ENCODE measurements at regions not wholly inside any gene's neighbourhood (a gene's known extent, or its start where the extent isn't known, plus 50 kb on each side); places are given as distances from the start of the nearest gene placed in this dataset.

DNA sequence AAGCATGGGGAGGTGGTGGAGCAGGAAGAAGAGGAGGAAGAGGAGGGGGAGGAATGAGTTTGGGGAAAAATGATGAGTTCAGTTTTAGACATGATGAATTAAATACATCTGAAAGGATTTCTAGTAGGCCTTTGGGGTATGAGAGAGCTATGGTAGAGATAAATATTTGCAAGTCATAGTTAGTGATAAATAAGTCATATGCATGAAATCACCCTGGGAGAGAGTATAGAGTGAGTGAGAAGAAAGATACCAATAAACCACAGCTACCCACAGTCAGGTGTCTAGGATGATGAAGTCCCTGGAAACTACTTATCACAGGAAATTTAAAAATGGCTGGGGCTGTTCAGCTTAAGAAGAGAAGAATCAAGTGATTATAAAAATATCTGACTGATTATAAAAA lies 240.5 kb downstream of the RDH14 start:
- TF ChIP-seq TAF1 (IDR thresholded peaks at IDR 0.05; ENCODE audit: borderline replicate concordance, low read depth, low read length): no peak
- no peak for TF ChIP-seq POLR2A (IDR thresholded peaks at IDR 0.05; ENCODE audit: low read depth, low read length)
- TF ChIP-seq POLR2AphosphoS5 (IDR thresholded peaks at IDR 0.05; ENCODE audit: low read depth, low read length): no peak
